HCT116 (cell line): ENCODE measurements at regions not wholly inside any gene's neighbourhood (a gene's known extent, or its start where the extent isn't known, plus 50 kb on each side); places are given as distances from the start of the nearest gene placed in this dataset.

Source experiments
- ATAC-seq: fragments of 200-7000 bp; cut with Tn5 transposase; 2 replicates; pipeline ENCODE4 v1.9.1; 2020; ENCODE audit warnings: mild to moderate bottlenecking, moderate library complexity
- BruUV-seq: library from RNA; stranded (reverse); fragments of 400-500 nt; replicated peaks from 2 replicates; lab custom pipeline; 2021; lab: Mats Ljungman, UMichigan
- CTCF ChIA-PET: fragments of 300-600 bp; sonication (Branson Sonifier 250); formaldehyde crosslinking; loops from one replicate; lab custom pipeline; 2021; ENCODE audit warnings: antibody characterized with exemption; lab: Charles Lee
- POLR2A ChIA-PET: fragments of 300-600, 350-600 bp; sonication (Branson Sonifier 250); formaldehyde crosslinking; loops from one replicate; lab custom pipeline; 2021; ENCODE audit warnings: antibody characterized with exemption; lab: Charles Lee
- RAD21 ChIA-PET, 2 experiments: fragments of 300-600 bp; sonication (Branson Sonifier 250); formaldehyde crosslinking; loops; one replicate each; lab custom pipeline; 2023; ENCODE audit warnings: low total read pairs in 2 of 2; ENCODE audit not compliant: uncharacterized antibody in 2 of 2, unreplicated experiment in 2 of 2, low non-redundant PET in 1 of 2; lab: Charles Lee
- DNase-seq: peaks from one replicate; pipeline ENCODE4 v3.0.0-alpha.2; 2010; ENCODE audit warnings: low read depth, low spot score
- H2AFZ ChIP-seq: fragments of 200-600 bp; shearing (Covaris generic), sonication (generic); 2 replicates; pipeline ENCODE4 v1.6.1; 2017; ENCODE audit warnings: low read depth, mixed run types, mixed read lengths, antibody characterized with exemption, low read length; ENCODE audit not compliant: poor library complexity, severe bottlenecking
- H3K27ac ChIP-seq: 2 replicates; pipeline ENCODE4 v1.5.1; 2012; ENCODE audit warnings: low read depth, low read length
- H3K27me3 ChIP-seq: fragments of 200-600 bp; sonication (generic); 2 replicates; pipeline ENCODE4 v1.6.1; 2016; ENCODE audit warnings: mixed run types, low read length, mixed read lengths; ENCODE audit not compliant: insufficient read depth
- H3K36me3 ChIP-seq, 2 experiments: fragments of 200-500 bp in 1 of 2; fragments of 200-600 bp in 1 of 2; sonication (Bioruptor generic) in 1 of 2; sonication (generic) in 1 of 2; 2 replicates each; pipeline versions ENCODE4 v1.5.1 to v1.6.1; 2014 to 2016; ENCODE audit warnings: low read length in 2 of 2, inconsistent platforms in 1 of 2, mixed read lengths in 1 of 2, mixed run types in 1 of 2; ENCODE audit not compliant: insufficient read depth in 2 of 2, control insufficient read depth in 1 of 2
- H3K4me1 ChIP-seq, 2 experiments: fragments of 200-600 bp in 1 of 2; sonication (generic) in 1 of 2; 2 replicates each; pipeline versions ENCODE4 v1.5.1 to v1.6.1; 2012 to 2017; ENCODE audit warnings: low read length in 2 of 2, inconsistent platforms in 1 of 2, mild to moderate bottlenecking in 1 of 2, mixed read lengths in 1 of 2, mixed run types in 1 of 2, moderate library complexity in 1 of 2; ENCODE audit not compliant: insufficient read depth in 2 of 2, control insufficient read depth in 1 of 2
- H3K4me2 ChIP-seq: fragments of 200-600 bp; sonication (generic); 2 replicates; pipeline ENCODE4 v1.6.1; 2017; ENCODE audit warnings: mixed run types, low read length, mixed read lengths
- H3K4me3 ChIP-seq, 2 experiments: fragments of 200-600 bp in 1 of 2; sonication (generic) in 1 of 2; replicated peaks in 1 of 2; 2 replicates each; pipeline ENCODE4 v1.5.1; 2011 to 2016; ENCODE audit warnings: low read length in 2 of 2, control low read depth in 1 of 2, low read depth in 1 of 2, mild to moderate bottlenecking in 1 of 2, mixed read lengths in 1 of 2, mixed run types in 1 of 2
- H3K79me2 ChIP-seq: fragments of 200-600 bp; sonication (generic); 2 replicates; pipeline ENCODE4 v1.6.1; 2017; ENCODE audit warnings: mild to moderate bottlenecking, mixed run types, low read length, moderate library complexity, mixed read lengths; ENCODE audit not compliant: insufficient read depth
- H3K9ac ChIP-seq: fragments of 200-600 bp; sonication (generic); 2 replicates; pipeline ENCODE4 v1.6.1; 2016; ENCODE audit warnings: low read length, mixed read lengths
- H3K9me2 ChIP-seq: fragments of 200-600 bp; sonication (generic), shearing (Covaris generic); 2 replicates; pipeline ENCODE4 v1.6.1; 2017; ENCODE audit warnings: mixed run types, mild to moderate bottlenecking, moderate library complexity; ENCODE audit not compliant: insufficient read depth
- H3K9me3 ChIP-seq, 2 experiments: fragments of 200-500 bp in 1 of 2; fragments of 200-600 bp in 1 of 2; sonication (Bioruptor generic) in 1 of 2; sonication (generic) in 1 of 2; 2 replicates each; pipeline ENCODE4 v1.6.1; 2014 to 2017; ENCODE audit warnings: low read length in 2 of 2, mixed read lengths in 2 of 2, inconsistent platforms in 1 of 2, low read depth in 1 of 2, mild to moderate bottlenecking in 1 of 2, mixed run types in 1 of 2, moderate library complexity in 1 of 2; ENCODE audit not compliant: control insufficient read depth in 1 of 2, insufficient read depth in 1 of 2
- H4K20me1 ChIP-seq: fragments of 200-600 bp; sonication (generic), shearing (Covaris generic); 2 replicates; pipeline ENCODE4 v1.6.1; 2017; ENCODE audit warnings: mixed run types, mild to moderate bottlenecking, moderate library complexity; ENCODE audit not compliant: insufficient read depth
- CBX3 ChIP-seq: IDR thresholded peaks from 2 replicates; pipeline ENCODE4 v1.6.1; 2012; ENCODE audit warnings: low read depth
- CEBPB ChIP-seq: IDR thresholded peaks from 2 replicates; pipeline ENCODE4 v1.6.1; 2012; ENCODE audit warnings: low read depth
- EGR1 ChIP-seq: IDR thresholded peaks from 2 replicates; pipeline ENCODE4 v1.6.1; 2012; ENCODE audit warnings: low read depth
- ELF1 ChIP-seq: IDR thresholded peaks from 2 replicates; pipeline ENCODE4 v1.6.1; 2012; ENCODE audit warnings: low read depth, borderline replicate concordance
- EZH2 ChIP-seq: fragments of 200-600 bp; sonication (generic); IDR thresholded peaks from 2 replicates; pipeline ENCODE4 v1.6.1; 2017; ENCODE audit warnings: antibody characterized with exemption, mixed run types
- FOSL1 ChIP-seq: IDR thresholded peaks from 2 replicates; pipeline ENCODE4 v1.6.1; 2012; ENCODE audit warnings: low read depth
- POLR2A ChIP-seq: IDR thresholded peaks from 2 replicates; pipeline ENCODE4 v1.7.0; 2011; ENCODE audit warnings: borderline replicate concordance; ENCODE audit not compliant: insufficient read depth, insufficient read length; ENCODE audit errors: extremely low read depth
- POLR2AphosphoS5 ChIP-seq: IDR thresholded peaks from 2 replicates; pipeline ENCODE4 v1.6.1; 2011; ENCODE audit warnings: mild to moderate bottlenecking, low read depth, low read length, moderate library complexity
- RAD21 ChIP-seq: IDR thresholded peaks from 2 replicates; pipeline ENCODE4 v1.6.1; 2012; ENCODE audit warnings: low read depth, mild to moderate bottlenecking
- SIN3A ChIP-seq: IDR thresholded peaks from 2 replicates; pipeline ENCODE4 v1.6.1; 2012; ENCODE audit warnings: low read depth
- TCF7L2 ChIP-seq: IDR thresholded peaks from 2 replicates; pipeline ENCODE4 v1.7.0; 2011; ENCODE audit warnings: borderline replicate concordance, inconsistent platforms; ENCODE audit not compliant: insufficient read depth, insufficient read length; ENCODE audit errors: extremely low read depth
- ZFX ChIP-seq: fragments of 450-650 bp; IDR thresholded peaks from 2 replicates; pipeline ENCODE4 v1.6.1; 2017
- ZNF274 ChIP-seq: fragments of 200-500 bp; sonication (Bioruptor generic); IDR thresholded peaks from 2 replicates; pipeline ENCODE4 v1.6.1; 2014; ENCODE audit warnings: mild to moderate bottlenecking, low read depth, low read length, inconsistent platforms
- intact Hi-C: fragments of 100-400 bp; cut with micrococcal nuclease; formaldehyde crosslinking; loops from 2 replicates; pipeline ENCODE4 v1.10.0; 2022
- TF ChIP-seq, protein P1 (sequence below): IDR thresholded peaks from 2 replicates; pipeline ENCODE4 v1.6.1; 2011; ENCODE audit warnings: mild to moderate bottlenecking, low read length, moderate library complexity; ENCODE audit not compliant: insufficient replicate concordance; ENCODE audit errors: extremely low read depth
- TF ChIP-seq, protein P2 (sequence below): IDR thresholded peaks from 2 replicates; pipeline ENCODE4 v1.6.1; 2012
- TF ChIP-seq, protein P3 (sequence below): IDR thresholded peaks from 2 replicates; pipeline ENCODE4 v1.6.1; 2012

DNA sequence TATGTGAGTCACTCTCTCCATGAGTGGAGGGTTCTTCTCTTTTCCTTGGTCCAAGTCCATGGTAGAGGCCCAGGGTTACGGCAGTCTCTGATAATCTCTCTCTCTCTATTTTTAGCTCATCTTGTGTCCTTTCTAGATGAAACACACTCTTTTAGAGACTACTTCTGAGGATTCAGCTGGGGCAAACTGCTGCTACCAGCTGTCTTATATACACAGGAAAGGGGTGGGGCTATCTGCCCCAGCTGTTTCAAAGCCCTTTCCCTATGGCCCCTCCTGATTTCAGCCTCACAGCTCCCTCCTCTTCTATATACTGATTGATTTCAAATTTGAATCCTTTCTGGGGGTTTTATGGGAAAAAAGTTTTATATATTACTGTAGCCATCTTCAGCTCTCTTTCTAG, 324.8 kb downstream of the RWDD3 start:
- H3K79me2 ChIP-seq: no peaks in the 10 kb centered on the region
- no peak overlapping the region for H3K9ac ChIP-seq
- ChIA-PET POLR2A (no interaction called here), RAD21 (no interaction called here), CTCF (no interaction called here)
- H3K4me1 ChIP-seq: no peaks in the 10 kb centered on the region
- no peaks in the 10 kb centered on the region for H3K36me3 ChIP-seq
- no peaks in the 10 kb centered on the region for H3K9me2 ChIP-seq
- BruUV-seq: no TSS peak
- no peak for ATAC-seq
- no peaks in the 10 kb centered on the region for H3K27me3 ChIP-seq
- TF ChIP-seq, protein P1, sequence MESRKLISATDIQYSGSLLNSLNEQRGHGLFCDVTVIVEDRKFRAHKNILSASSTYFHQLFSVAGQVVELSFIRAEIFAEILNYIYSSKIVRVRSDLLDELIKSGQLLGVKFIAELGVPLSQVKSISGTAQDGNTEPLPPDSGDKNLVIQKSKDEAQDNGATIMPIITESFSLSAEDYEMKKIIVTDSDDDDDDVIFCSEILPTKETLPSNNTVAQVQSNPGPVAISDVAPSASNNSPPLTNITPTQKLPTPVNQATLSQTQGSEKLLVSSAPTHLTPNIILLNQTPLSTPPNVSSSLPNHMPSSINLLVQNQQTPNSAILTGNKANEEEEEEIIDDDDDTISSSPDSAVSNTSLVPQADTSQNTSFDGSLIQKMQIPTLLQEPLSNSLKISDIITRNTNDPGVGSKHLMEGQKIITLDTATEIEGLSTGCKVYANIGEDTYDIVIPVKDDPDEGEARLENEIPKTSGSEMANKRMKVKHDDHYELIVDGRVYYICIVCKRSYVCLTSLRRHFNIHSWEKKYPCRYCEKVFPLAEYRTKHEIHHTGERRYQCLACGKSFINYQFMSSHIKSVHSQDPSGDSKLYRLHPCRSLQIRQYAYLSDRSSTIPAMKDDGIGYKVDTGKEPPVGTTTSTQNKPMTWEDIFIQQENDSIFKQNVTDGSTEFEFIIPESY: no peak
- no peak for TF ChIP-seq ZNF274
- no peak for TF ChIP-seq EZH2
- no peak for TF ChIP-seq CEBPB
- no peak for TF ChIP-seq ZFX
- TF ChIP-seq FOSL1: no peak
- no peak for TF ChIP-seq EGR1
- TF ChIP-seq, protein P2, sequence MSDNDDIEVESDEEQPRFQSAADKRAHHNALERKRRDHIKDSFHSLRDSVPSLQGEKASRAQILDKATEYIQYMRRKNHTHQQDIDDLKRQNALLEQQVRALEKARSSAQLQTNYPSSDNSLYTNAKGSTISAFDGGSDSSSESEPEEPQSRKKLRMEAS: no peak
- no peak for TF ChIP-seq SIN3A
- TF ChIP-seq POLR2A: no peak
- TF ChIP-seq ELF1: no peak
- no peak for TF ChIP-seq RAD21
- no peak for TF ChIP-seq TCF7L2
- TF ChIP-seq, protein P3, sequence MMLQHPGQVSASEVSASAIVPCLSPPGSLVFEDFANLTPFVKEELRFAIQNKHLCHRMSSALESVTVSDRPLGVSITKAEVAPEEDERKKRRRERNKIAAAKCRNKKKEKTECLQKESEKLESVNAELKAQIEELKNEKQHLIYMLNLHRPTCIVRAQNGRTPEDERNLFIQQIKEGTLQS: no peak
- TF ChIP-seq CBX3: no peak
- no peak for TF ChIP-seq POLR2AphosphoS5
- TF ChIP-seq, all 23 proteins: peak for 0
- H3K4me2 ChIP-seq: no peak overlapping the region
- no peak overlapping the region for H3K27ac ChIP-seq
- DNase-seq: no peak
- intact Hi-C loops: no loop called here
- no peaks in the 10 kb centered on the region for H4K20me1 ChIP-seq
- H2AFZ ChIP-seq: no peak overlapping the region
- no peaks in the 10 kb centered on the region for H3K9me3 ChIP-seq
- H3K4me3 ChIP-seq: no peak overlapping the region
